ENCODE measurements at regions not wholly inside any gene's neighbourhood (a gene's known extent, or its start where the extent isn't known, plus 50 kb on each side); places are given as distances from the start of the nearest gene placed in this dataset.
"Not testable (repeated sequence)": the region's sequence is repeated elsewhere in the genome, so short reads cannot be mapped to it uniquely, and the experiment has no call there.

- H3K27me3 ChIP-seq (ENCODE audit: control insufficient read depth in 2 of 2, insufficient read depth in 2 of 2, low read length in 2 of 2); DNase-seq; H3K27ac Mint-ChIP-seq; H3K9me3 Mint-ChIP-seq; H3K4me1 Mint-ChIP-seq; H3K36me3 ChIP-seq (ENCODE audit: control insufficient read depth in 2 of 3, insufficient read depth in 3 of 3, low read length in 3 of 3); H3K4me3 Mint-ChIP-seq; H3K27me3 Mint-ChIP-seq; H3K27ac ChIP-seq (ENCODE audit: low read depth, low read length); H3K36me3 Mint-ChIP-seq; POLR2A ChIA-PET; CTCF ChIA-PET; H3K4me1 ChIP-seq (ENCODE audit: control insufficient read depth in 2 of 2, insufficient read depth in 2 of 2, low read length in 2 of 2); H3K4me3 ChIP-seq (ENCODE audit: low read length); H3K9me3 ChIP-seq (ENCODE audit: control insufficient read depth in 2 of 3, low read length in 3 of 3); intact Hi-C loops (cut with micrococcal nuclease); ATAC-seq: not testable (repeated sequence)
These were observed 79.6 kb upstream of the GOLGA6L4 start for GRCh38 chr15:84155792-84156587.

DNA sequence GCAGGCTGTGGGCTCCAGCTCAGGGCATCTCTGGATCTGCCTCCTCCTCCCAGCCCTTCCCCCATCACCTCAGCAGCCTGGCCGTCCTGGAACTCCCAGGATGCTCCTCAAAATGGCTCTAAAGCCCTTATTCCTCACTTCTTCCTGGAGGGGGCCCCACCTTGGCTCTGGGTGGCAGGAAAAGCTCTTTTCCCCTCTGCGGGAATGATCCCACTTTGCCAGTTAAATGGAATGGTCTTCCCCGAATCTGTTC, 79.1 kb upstream of the GOLGA6L4 start:
- ATAC-seq; H3K4me1 Mint-ChIP-seq; H3K27ac Mint-ChIP-seq; H3K27me3 Mint-ChIP-seq; intact Hi-C loops (cut with micrococcal nuclease); H3K36me3 Mint-ChIP-seq; H3K27me3 ChIP-seq (ENCODE audit: control insufficient read depth in 2 of 2, insufficient read depth in 2 of 2, low read length in 2 of 2); H3K27ac ChIP-seq (ENCODE audit: low read depth, low read length); H3K36me3 ChIP-seq (ENCODE audit: control insufficient read depth in 2 of 3, insufficient read depth in 3 of 3, low read length in 3 of 3); H3K4me1 ChIP-seq (ENCODE audit: control insufficient read depth in 2 of 2, insufficient read depth in 2 of 2, low read length in 2 of 2); H3K9me3 Mint-ChIP-seq; DNase-seq; H3K4me3 ChIP-seq (ENCODE audit: low read length); POLR2A ChIA-PET; CTCF ChIA-PET; H3K4me3 Mint-ChIP-seq; H3K9me3 ChIP-seq (ENCODE audit: control insufficient read depth in 2 of 3, low read length in 3 of 3): not testable (repeated sequence)

DNA sequence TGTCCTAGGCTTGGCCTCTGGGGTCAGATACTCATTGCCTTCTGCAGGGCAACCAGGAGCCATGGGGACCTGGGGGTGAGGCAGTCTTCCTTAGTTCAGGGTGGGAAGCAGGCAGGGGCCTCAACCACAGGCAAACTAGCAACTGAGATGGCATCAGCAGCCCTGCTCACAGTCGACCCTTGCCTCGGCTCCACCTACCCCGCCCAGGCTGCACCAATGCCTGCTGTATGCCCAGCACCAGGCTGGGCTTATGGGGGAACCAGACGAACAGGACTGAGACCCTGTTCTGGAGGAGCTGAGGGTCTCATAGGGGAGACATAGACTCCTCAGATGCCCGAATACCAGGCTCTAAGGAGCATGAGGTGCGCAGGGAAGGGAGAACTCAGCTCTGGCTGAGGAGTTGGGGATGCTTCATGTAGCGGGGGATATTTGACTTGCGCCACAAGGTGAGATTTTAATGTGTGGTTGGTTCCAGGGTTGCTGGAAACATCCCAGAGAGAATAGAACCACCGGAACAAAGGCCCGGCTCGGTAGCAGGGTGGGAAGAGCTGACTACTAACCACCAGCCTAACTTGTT, 78.4 kb upstream of the GOLGA6L4 start:
- CTCF ChIA-PET; intact Hi-C loops (cut with micrococcal nuclease); POLR2A ChIA-PET; H3K27me3 ChIP-seq (ENCODE audit: control insufficient read depth in 2 of 2, insufficient read depth in 2 of 2, low read length in 2 of 2); H3K9me3 Mint-ChIP-seq; DNase-seq; H3K27ac Mint-ChIP-seq; H3K4me3 ChIP-seq (ENCODE audit: low read length); ATAC-seq; H3K4me1 ChIP-seq (ENCODE audit: control insufficient read depth in 2 of 2, insufficient read depth in 2 of 2, low read length in 2 of 2); H3K36me3 Mint-ChIP-seq; H3K4me3 Mint-ChIP-seq; H3K9me3 ChIP-seq (ENCODE audit: control insufficient read depth in 2 of 3, low read length in 3 of 3); H3K27ac ChIP-seq (ENCODE audit: low read depth, low read length); H3K36me3 ChIP-seq (ENCODE audit: control insufficient read depth in 2 of 3, insufficient read depth in 3 of 3, low read length in 3 of 3); H3K4me1 Mint-ChIP-seq; H3K27me3 Mint-ChIP-seq: not testable (repeated sequence)

DNA sequence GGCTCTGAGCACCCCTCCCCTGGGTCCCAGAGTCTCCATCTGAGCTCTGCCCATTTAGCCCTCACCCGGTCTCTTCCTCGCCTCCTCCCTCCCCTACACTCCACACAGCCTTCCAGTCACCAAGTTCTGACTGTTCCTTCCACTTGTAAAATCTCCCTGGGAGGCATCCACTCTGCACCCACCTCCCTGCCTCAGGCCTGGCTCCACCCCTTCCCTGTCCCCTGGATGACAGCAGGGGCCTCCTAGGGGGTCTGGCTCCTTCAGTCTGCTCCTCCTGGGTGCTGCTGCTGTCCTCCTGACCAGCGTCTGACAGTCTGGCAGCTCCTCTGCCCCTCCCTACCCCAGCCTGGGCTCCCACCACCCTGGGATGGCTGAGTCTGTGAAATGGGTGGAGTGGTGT, 77.7 kb upstream of the GOLGA6L4 start:
- H3K4me1 Mint-ChIP-seq; H3K4me3 Mint-ChIP-seq; H3K9me3 ChIP-seq (ENCODE audit: control insufficient read depth in 2 of 3, low read length in 3 of 3); H3K9me3 Mint-ChIP-seq; H3K36me3 ChIP-seq (ENCODE audit: control insufficient read depth in 2 of 3, insufficient read depth in 3 of 3, low read length in 3 of 3); H3K27me3 Mint-ChIP-seq; H3K27ac Mint-ChIP-seq; H3K36me3 Mint-ChIP-seq; POLR2A ChIA-PET; H3K27ac ChIP-seq (ENCODE audit: low read depth, low read length); ATAC-seq; H3K4me3 ChIP-seq (ENCODE audit: low read length); CTCF ChIA-PET; intact Hi-C loops (cut with micrococcal nuclease); H3K27me3 ChIP-seq (ENCODE audit: control insufficient read depth in 2 of 2, insufficient read depth in 2 of 2, low read length in 2 of 2); DNase-seq; H3K4me1 ChIP-seq (ENCODE audit: control insufficient read depth in 2 of 2, insufficient read depth in 2 of 2, low read length in 2 of 2): not testable (repeated sequence)

GRCh38 chr15:84159346-84160269, 76.0 kb upstream of the GOLGA6L4 start:
- H3K4me3 ChIP-seq (ENCODE audit: low read length); ATAC-seq; H3K9me3 Mint-ChIP-seq; H3K27me3 Mint-ChIP-seq; H3K9me3 ChIP-seq (ENCODE audit: control insufficient read depth in 2 of 3, low read length in 3 of 3); H3K36me3 ChIP-seq (ENCODE audit: control insufficient read depth in 2 of 3, insufficient read depth in 3 of 3, low read length in 3 of 3); CTCF ChIA-PET; DNase-seq; H3K27ac ChIP-seq (ENCODE audit: low read depth, low read length); intact Hi-C loops (cut with micrococcal nuclease); H3K4me3 Mint-ChIP-seq; H3K4me1 ChIP-seq (ENCODE audit: control insufficient read depth in 2 of 2, insufficient read depth in 2 of 2, low read length in 2 of 2); H3K4me1 Mint-ChIP-seq; POLR2A ChIA-PET; H3K27me3 ChIP-seq (ENCODE audit: control insufficient read depth in 2 of 2, insufficient read depth in 2 of 2, low read length in 2 of 2); H3K36me3 Mint-ChIP-seq; H3K27ac Mint-ChIP-seq: not testable (repeated sequence)

DNA sequence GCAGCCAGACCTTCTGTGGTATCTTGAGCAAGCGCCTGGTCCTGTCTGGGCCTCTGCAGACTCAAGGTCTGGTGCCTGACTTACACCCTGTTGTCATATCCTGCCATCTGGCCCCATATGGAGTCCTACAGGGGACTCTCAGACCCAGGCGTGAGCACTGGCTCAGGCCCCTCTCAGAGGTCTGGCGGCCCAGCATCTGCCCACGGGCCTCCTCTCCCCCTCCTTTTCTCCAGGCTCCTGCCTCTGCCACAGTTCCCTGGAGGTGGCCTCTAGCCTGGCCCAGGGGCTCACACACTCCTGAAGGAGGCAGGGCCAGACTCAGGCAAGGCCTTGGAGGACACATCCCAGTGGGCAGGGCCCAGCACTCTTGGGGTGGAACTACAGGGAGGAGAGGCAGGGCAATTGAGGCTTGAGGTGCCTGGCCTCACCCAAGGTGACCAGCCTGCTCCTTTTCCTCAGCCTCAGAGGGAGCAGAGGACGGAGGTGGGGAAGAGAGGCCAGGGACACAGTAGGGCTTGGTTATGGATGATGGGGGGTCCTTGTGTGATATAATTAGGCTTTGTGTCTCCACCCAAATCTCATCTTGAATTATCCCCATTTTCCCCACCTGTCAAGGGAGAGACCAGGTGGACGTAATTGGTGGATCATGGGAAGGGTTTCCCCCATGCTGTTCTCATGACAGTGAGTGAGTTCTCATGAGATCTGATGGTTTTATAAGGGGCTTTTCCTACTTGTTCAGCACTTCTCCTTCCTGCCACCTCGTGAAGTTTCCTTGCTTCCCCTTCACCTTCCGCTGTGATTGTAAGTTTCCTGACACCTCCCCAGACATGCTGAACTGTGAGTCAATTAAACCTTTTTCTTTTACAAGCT, 70.9 kb upstream of the GOLGA6L4 start:
- peak; percentile 38 for ATAC-seq
- H3K4me1 ChIP-seq (ENCODE audit: control insufficient read depth in 2 of 2, insufficient read depth in 2 of 2, low read length in 2 of 2); CTCF ChIA-PET; DNase-seq; H3K27me3 Mint-ChIP-seq; H3K9me3 ChIP-seq (ENCODE audit: control insufficient read depth in 2 of 3, low read length in 3 of 3); H3K27ac ChIP-seq (ENCODE audit: low read depth, low read length); H3K36me3 Mint-ChIP-seq; H3K4me1 Mint-ChIP-seq; POLR2A ChIA-PET; intact Hi-C loops (cut with micrococcal nuclease); H3K4me3 ChIP-seq (ENCODE audit: low read length); H3K4me3 Mint-ChIP-seq; H3K9me3 Mint-ChIP-seq; H3K36me3 ChIP-seq (ENCODE audit: control insufficient read depth in 2 of 3, insufficient read depth in 3 of 3, low read length in 3 of 3); H3K27me3 ChIP-seq (ENCODE audit: control insufficient read depth in 2 of 2, insufficient read depth in 2 of 2, low read length in 2 of 2): not testable (repeated sequence)
- H3K27ac Mint-ChIP-seq, result peak overlapping the region in 1 of 9 donors; percentile 8
